HG03135 (cell line): ENCODE measurements at regions not wholly inside any gene's neighbourhood (a gene's known extent, or its start where the extent isn't known, plus 50 kb on each side); places are given as distances from the start of the nearest gene placed in this dataset.
"Not testable (repeated sequence)": the region's sequence is repeated elsewhere in the genome, so short reads cannot be mapped to it uniquely, and the experiment has no call there.

Experiments
- ATAC-seq: cut with Tn5 transposase; IDR thresholded peaks from one replicate; pipeline ENCODE4 v1.9.1; 2021; ENCODE audit warnings: mild to moderate bottlenecking, moderate library complexity; ENCODE audit not compliant: unreplicated experiment

- ATAC-seq: no peak
These were observed 200.1 kb downstream of the KCNJ2 start for GRCh38 chr17:70369391-70369790.

- ATAC-seq: no peak
These were observed 201.5 kb downstream of the KCNJ2 start for GRCh38 chr17:70370816-70371215.

DNA sequence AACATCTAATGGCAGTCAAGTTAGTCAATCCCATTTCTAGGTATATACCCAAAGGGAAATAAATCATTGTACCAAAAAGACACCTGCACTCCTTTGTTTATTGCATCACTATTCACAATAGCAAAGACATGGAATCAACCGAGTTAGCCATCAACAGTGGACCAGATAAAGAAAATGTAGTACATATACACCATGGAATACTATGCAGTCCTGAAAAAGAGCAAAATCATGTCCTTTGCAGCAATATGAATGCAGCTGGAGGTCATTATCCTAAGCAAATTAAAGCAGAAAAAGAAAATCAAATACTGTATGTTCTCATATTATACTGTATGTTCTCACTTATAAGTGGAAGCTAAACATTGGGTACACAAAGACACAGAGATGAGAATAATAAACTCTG is 204.0 kb downstream of the KCNJ2 start:
- ATAC-seq: no peak

DNA sequence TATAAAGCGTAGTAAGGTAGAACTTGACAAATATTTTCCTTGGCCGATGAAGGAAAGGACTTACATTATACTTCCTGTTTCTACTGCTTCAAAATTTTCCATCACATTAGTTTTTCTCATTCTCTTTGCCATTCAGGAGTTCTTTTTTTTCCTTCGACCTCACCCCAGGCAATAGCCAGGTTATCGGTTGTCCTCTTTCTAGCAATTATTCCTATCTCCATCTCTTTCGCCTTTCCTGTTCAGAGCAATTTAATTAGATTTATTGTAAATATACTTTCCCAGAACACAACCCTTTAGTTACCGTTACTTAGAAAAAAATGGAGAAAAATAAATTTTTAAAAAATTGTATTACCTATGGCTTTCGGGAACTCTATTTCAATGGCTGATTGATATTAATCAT is 205.2 kb downstream of the KCNJ2 start:
- ATAC-seq: no peak

DNA sequence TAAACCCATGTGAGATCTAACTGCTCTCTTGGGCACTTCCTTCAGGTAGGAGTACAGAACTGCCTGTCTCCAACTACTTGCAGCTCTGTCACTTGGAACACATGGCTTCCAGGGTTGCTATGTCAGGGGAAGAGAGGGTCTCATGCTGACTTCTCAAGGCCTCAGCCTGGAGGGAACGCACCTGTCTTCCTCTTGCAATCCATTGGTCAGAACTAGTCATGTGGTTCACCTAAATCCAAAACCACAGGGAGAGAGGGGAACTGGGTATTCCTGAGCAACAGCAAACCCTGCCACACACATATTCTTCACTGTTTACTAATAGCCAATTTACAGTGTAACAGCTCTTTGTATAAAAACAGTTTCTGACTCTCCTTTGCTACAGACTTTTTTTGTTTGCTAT is 206.1 kb downstream of the KCNJ2 start:
- no peak for ATAC-seq

- ATAC-seq: no peak
These were observed 206.8 kb downstream of the KCNJ2 start for GRCh38 chr17:70375813-70376770.

DNA sequence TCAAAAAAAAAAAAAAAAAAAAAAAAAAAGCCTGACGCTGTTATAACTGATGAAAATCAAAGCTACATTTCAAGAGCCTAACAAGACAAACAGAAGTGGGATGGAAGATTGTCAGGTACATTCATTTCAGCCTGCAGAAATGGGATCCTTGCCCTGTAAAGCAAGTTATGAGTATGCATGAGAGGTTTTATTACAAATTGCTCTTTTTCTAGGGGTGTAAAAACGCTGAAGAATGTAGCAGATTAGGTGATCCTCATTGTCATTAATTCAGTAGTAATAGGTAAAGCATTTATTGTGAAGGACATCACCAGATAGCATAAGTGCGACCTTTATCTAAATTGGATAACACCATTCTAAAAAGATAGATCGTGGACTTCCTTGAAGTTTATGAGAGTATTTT is 208.3 kb downstream of the KCNJ2 start:
- ATAC-seq: no peak

GRCh38 chr17:70378076-70378475 is 208.7 kb downstream of the KCNJ2 start:
- no peak for ATAC-seq

DNA sequence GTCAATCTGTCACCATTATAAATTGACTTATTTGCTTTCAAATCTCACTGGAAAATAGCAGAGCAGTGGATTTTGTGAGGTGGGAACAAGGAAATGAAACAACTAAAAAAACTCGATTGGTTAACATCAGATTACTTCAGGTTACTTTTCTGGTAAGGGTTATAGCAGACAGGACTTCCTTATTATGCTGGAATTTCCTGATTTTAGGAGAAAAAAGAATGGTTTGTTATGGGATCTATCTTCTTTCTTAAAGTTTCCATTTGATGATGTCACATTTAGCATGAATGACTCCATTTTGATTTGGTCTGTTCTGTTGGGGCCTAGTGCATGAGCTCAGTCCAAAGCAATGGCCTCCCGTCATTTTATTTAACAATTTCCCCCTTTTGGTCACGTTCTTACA is 210.6 kb downstream of the KCNJ2 start:
- no peak for ATAC-seq

DNA sequence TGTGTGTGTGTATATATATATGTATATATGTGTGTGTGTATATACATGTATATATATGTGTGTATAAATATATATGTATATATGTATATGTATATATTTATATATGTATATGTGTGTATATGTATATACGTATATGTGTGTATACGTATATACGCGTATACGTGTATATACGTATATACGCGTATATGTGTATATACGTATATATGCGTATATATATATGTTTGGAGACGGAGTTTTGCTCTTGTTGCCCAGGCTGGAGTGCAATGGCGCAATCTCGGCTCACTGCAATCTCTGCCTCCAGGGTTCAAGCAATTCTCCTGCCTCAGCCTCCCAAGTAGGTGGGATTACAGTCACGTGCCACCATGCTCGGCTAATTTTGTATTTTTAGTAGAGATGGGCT is 212.6 kb downstream of the KCNJ2 start:
- ATAC-seq: not testable (repeated sequence)

- no peak for ATAC-seq
These were observed 219.0 kb downstream of the KCNJ2 start for GRCh38 chr17:70388326-70388725.

GRCh38 chr17:70389232-70389757 is 220.0 kb downstream of the KCNJ2 start:
- ATAC-seq: not testable (repeated sequence)

- no peak for ATAC-seq
These were observed 220.7 kb downstream of the KCNJ2 start for GRCh38 chr17:70390049-70390448.

- no peak for ATAC-seq
These were observed 225.3 kb downstream of the KCNJ2 start for GRCh38 chr17:70394473-70395232.

GRCh38 chr17:70405492-70406220 is 236.3 kb downstream of the KCNJ2 start:
- ATAC-seq: peak; percentile 71

DNA sequence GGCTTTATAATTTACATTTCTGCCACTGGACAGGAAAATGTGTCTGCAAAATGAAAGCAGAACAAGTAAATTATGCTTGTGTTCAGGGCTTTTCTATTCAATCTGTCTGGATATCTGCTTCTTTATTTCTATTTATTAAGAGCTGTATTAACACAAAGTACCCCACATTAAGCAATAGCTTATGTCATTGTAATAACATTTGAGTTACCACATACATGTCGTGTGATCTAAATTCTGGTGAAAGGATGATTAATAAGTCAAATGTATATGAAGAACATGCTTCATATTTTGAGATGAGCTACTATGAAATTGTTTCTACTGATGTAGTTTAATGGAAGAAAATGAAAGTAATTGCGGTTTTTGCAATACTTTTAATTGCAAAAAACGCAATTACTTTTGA is 238.2 kb downstream of the KCNJ2 start:
- no peak for ATAC-seq

DNA sequence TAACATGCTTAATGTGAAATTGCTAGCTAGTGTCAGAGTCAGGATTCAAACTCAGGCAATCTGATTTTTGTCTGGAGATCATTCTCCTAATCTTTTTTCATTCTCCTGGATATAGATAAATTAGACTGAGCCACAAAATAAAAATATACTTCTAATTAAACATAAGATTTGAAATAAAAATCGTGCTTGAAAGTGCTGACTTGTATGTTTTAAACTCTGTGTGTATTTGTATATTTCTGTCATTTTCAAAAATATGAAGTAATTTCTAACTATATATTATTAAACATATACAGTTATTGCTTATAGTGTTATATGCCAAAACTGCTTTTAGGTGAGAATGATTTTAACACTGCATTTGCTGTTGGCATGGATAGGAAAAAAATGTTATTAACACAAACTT is 239.4 kb downstream of the KCNJ2 start:
- ATAC-seq: no peak

DNA sequence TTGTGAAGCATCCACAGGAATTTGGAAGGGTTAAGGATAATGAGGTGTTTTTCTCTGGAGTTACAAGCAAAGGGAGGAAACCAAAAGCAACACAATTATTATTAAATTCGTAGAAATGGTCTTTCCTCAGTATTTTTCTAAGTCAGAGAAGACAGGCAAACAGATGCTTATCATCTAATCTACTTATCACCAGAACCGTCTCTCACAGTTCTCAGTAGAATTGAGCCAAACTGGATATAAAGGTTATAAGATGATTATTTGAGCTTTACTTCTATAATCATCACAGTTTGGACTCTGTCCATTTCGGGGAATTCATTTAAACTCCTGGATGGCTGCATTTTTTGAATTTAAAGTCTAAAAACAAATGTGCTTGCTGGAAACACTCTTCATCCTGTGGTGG is 245.0 kb downstream of the KCNJ2 start:
- ATAC-seq: no peak

DNA sequence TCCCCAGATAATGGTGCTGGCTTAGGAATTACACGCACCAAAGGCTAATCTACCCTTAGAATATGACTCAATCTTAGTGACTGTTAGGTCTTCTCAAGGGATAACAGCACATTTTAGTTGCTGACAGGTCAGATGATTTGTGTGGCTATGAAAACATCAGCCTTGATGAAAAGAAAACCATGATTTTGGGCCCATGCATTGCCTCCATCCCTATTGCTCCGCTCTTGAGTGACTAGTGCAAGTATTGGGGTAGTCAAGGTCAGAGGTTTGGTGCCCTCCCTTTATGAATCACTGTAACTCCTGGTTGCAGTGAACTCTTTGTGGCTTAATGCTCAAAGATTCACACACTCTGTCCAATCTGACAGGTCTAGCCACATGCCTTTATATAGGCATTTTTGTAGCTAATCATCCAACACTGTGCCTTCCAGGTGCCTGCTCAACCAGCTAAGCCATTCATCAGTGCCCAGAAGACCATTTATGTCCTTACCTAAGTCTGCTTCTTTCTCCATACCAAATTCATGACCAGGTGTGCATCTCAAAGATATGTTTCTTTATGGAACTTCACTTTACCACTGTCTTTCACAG is 251.6 kb downstream of the KCNJ2 start:
- ATAC-seq: no peak

DNA sequence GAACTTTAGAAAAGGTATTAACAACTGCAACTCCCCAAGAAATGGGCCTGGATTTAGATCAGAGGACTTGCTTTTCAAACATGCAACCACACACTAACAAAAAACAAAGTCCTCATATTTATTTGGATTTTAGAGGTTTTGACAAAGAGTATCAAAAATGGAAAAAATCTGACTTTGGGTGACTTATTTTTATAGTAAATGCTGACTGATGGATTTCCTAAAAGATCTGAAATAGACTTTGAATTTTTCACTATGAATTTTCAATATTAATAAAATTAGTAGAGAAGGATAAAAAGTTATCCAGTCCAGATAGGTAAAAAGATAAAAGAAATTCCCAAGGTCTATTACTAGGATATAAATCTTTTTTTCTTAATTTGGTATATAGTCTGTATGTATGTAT is 253.5 kb downstream of the KCNJ2 start:
- no peak for ATAC-seq

DNA sequence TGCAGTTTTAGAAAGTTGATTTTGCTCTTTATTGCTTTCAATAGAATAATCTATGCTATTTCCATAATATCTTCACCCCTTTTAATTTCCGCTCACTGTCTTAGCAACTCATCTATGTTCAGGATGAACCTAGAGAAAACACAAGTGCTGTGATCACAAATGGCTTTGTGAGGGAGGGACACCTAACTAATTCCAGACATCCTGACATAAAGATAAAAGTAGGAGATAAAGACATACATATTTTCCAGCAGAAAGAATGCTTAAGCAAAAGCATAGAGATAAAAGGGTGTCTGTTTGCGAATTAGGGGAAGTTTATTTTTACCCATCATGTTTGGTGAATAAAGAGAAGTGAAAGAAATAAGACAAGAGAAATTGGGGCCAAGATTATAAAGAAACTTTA is 254.2 kb downstream of the KCNJ2 start:
- ATAC-seq: no peak
